ENCODE measurements at regions not wholly inside any gene's neighbourhood (a gene's known extent, or its start where the extent isn't known, plus 50 kb on each side); places are given as distances from the start of the nearest gene placed in this dataset.

GRCh38 chr2:83757329-83757728 lies 701.8 kb downstream of the SUCLG1 start:
- Mint-ChIP-seq H3K36me3 (peaks cover 0 to 4% of the 10 kb centered on the region in 2 donors), H3K4me1 (no peaks in the 10 kb centered on the region), H3K4me3 (no peak overlapping the region), H3K27ac (no peak overlapping the region), H3K27me3 (no peaks in the 10 kb centered on the region), H3K9me3 (peaks cover 0 to 20% (median 13%) of the 10 kb centered on the region in 7 donors)
- ATAC-seq (ENCODE audit: low read depth in 2 of 2) = no peak
- DNase-seq = no peak

DNA sequence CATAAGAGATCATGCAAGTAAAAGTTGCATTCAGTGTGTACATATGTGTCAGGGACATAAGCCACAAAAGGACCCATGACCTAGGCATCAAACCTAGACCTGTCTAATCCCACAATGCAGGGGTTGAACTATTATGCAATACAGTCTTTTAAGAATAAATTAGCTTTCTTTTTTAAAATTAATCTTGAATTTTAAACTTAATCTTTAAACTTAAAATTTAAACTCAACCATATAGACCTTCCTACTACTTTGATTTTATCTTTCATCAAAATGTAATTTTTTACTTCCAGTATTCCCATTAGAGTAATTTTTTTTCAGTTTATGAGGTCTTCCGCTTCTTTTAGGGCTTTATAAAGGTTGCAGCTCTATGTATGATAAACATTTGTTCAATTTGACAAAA lies 702.9 kb downstream of the SUCLG1 start:
- DNase-seq = no peak
- H3K27ac Mint-ChIP-seq = peak overlapping the region in 1 of 6 donors; percentile 28
- no peaks in the 10 kb centered on the region for H3K27me3 Mint-ChIP-seq
- no peak for ATAC-seq (ENCODE audit: low read depth in 2 of 2)
- H3K36me3 Mint-ChIP-seq = peaks cover 0 to 4% of the 10 kb centered on the region in 2 donors
- peaks cover 0 to 18% (median 11%) of the 10 kb centered on the region in 7 donors for H3K9me3 Mint-ChIP-seq
- H3K4me3 Mint-ChIP-seq = no peak overlapping the region
- H3K4me1 Mint-ChIP-seq = no peaks in the 10 kb centered on the region

- Mint-ChIP-seq H3K9me3 (peaks cover 0 to 8% (median 5%) of the 10 kb centered on the region in 7 donors), H3K27ac (no peak overlapping the region), H3K27me3 (no peaks in the 10 kb centered on the region), H3K4me1 (no peaks in the 10 kb centered on the region), H3K36me3 (no peaks in the 10 kb centered on the region), H3K4me3 (no peak overlapping the region)
- ATAC-seq (ENCODE audit: low read depth in 2 of 2) (no peak), DNase-seq (no peak)
Observed at GRCh38 chr2:83747141-83747540, 711.9 kb downstream of the SUCLG1 start.

- Mint-ChIP-seq H3K27me3 (no peaks in the 10 kb centered on the region), H3K9me3 (peaks cover 7 to 22% (median 13%) of the 10 kb centered on the region in 7 donors), H3K36me3 (peaks cover 0 to 7% of the 10 kb centered on the region in 2 donors), H3K27ac (no peak overlapping the region), H3K4me1 (no peaks in the 10 kb centered on the region), H3K4me3 (no peak overlapping the region)
- ATAC-seq (ENCODE audit: low read depth in 2 of 2) (no peak), DNase-seq (no peak)
Observed at GRCh38 chr2:83744855-83745254, 714.2 kb downstream of the SUCLG1 start.

DNA sequence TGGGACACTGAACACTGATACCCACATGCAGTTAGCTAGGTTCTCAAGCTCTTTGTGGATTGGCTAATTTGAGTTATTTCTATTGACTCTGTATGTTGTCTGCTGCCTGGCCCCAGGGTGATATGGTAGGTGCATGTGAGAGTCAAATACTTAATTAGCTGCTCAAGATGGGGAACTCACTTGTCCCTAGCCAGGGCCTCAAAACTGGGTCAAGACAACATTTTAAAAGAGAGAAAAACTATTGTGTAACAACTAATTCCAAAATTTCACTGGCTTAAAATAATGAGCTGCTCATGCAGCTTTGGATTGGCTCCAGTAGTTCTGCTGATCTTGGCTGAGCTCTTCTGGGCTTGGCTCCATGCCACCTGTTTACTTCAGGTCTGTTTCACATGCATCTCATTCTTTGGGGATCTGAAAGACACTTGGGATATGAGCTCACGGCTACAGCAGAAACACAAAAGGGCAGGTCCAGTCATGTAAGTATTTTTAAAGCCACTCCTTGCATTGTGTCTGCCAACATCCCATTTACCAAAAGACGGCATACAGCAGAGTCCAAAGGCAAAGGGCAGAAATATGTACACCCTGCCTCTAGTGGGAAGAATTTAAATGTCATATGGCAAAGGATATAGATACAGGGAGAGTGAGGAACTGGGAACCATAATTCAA lies 716.8 kb downstream of the SUCLG1 start:
- Mint-ChIP-seq H3K4me1 (no peaks in the 10 kb centered on the region), H3K27me3 (no peaks in the 10 kb centered on the region)

DNA sequence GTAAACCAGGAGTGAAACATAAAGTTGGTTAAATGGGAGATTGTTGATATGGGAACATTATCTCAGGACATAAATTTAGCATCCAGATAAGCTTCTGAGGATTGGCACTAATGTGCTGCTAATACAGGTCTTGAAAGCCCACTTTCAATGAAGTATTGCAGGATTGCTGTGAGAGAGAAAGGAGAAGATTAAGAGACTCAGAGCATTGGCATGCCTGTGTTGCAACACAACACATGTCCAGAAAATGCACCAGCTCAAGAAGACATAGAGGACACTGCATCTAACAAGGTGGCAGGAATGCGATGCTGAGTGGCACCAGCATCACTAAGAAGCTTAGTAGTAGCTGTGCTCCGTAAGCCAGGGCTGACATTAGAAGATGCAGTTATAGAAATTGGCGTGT lies 728.9 kb downstream of the SUCLG1 start:
- H3K4me1 Mint-ChIP-seq = no peaks in the 10 kb centered on the region
- H3K27me3 Mint-ChIP-seq = no peaks in the 10 kb centered on the region
- DNase-seq = no peak
- no peak overlapping the region for H3K4me3 Mint-ChIP-seq
- ATAC-seq (ENCODE audit: low read depth in 2 of 2) = no peak
- H3K27ac Mint-ChIP-seq = no peak overlapping the region
- no peaks in the 10 kb centered on the region for H3K36me3 Mint-ChIP-seq
- H3K9me3 Mint-ChIP-seq = peaks cover 0 to 17% (median 2%) of the 10 kb centered on the region in 7 donors

More for the DNA sequence above, 716.8 kb downstream of the SUCLG1 start:
- Mint-ChIP-seq H3K9me3 (peaks cover 7 to 20% (median 14%) of the 10 kb centered on the region in 7 donors), H3K27ac (no peak overlapping the region), H3K36me3 (peaks cover 0 to 7% of the 10 kb centered on the region in 2 donors), H3K4me3 (no peak overlapping the region)
- DNase-seq (no peak), ATAC-seq (ENCODE audit: low read depth in 2 of 2) (no peak)

GRCh38 chr2:83725735-83726134 lies 733.3 kb downstream of the SUCLG1 start:
- H3K36me3 Mint-ChIP-seq = no peaks in the 10 kb centered on the region
- H3K9me3 Mint-ChIP-seq = peaks cover 0 to 16% (median 2%) of the 10 kb centered on the region in 7 donors
- H3K4me3 Mint-ChIP-seq = no peak overlapping the region
- no peak for DNase-seq
- ATAC-seq (ENCODE audit: low read depth in 2 of 2) = no peak
- peak overlapping the region in 1 of 6 donors; percentile 6 for H3K27ac Mint-ChIP-seq
- H3K4me1 Mint-ChIP-seq = no peaks in the 10 kb centered on the region
- H3K27me3 Mint-ChIP-seq = no peaks in the 10 kb centered on the region

- no peak for ATAC-seq (ENCODE audit: low read depth in 2 of 2)
- H3K27me3 Mint-ChIP-seq = no peaks in the 10 kb centered on the region
Observed at GRCh38 chr2:83705146-83705545, 753.9 kb downstream of the SUCLG1 start.

DNA sequence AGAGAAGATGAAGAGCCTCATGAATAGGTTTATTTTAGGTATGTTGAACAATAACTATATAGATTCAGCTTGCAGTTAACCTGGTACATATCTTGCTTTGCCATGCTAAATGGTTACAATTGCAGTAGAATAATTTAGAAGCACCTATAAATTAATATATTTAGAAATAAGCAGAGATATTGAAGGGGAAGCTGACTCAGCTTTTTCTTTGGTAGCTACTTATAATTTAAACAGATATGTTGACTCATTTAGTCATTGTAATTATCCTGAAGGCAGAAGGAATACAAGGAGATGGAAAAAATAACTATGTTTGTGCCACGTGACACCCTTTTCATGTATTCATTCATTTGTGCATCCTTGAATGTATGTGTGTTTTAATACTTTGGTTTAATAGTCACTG lies 755.5 kb downstream of the SUCLG1 start:
- DNase-seq (no peak), ATAC-seq (ENCODE audit: low read depth in 2 of 2) (no peak)
- Mint-ChIP-seq H3K27me3 (no peaks in the 10 kb centered on the region), H3K4me1 (no peaks in the 10 kb centered on the region), H3K27ac (no peak overlapping the region), H3K36me3 (no peaks in the 10 kb centered on the region), H3K4me3 (no peak overlapping the region), H3K9me3 (peaks cover 0 to 8% (median 0%) of the 10 kb centered on the region in 7 donors)

More at GRCh38 chr2:83705146-83705545, 753.9 kb downstream of the SUCLG1 start:
- Mint-ChIP-seq H3K27ac (no peak overlapping the region), H3K4me1 (no peaks in the 10 kb centered on the region), H3K9me3 (peaks cover 0 to 7% (median 0%) of the 10 kb centered on the region in 7 donors), H3K4me3 (no peak overlapping the region), H3K36me3 (no peaks in the 10 kb centered on the region)
- DNase-seq = no peak

DNA sequence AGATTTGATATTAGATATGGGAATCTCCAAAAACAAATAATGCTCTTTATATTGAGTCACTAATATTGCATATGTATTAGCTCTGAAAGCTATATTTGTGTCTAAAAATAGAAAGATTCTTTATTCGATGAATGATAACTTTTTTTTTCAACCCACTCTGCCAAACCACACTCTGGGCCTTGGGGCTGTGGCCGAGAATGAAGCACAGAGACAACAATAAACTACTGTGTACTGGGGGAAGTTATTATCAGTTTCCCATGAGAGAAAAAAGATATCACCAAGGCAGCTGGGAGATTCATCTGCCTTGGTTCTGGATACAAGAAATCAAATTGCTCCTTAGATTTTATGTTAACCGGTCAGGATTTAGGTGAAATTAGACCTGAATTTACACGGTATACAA lies 762.2 kb downstream of the SUCLG1 start:
- Mint-ChIP-seq H3K4me3 (no peak overlapping the region), H3K9me3 (peaks cover 1 to 6% (median 4%) of the 10 kb centered on the region in 7 donors), H3K4me1 (no peaks in the 10 kb centered on the region), H3K27ac (no peak overlapping the region), H3K36me3 (no peaks in the 10 kb centered on the region), H3K27me3 (no peaks in the 10 kb centered on the region)
- ATAC-seq (ENCODE audit: low read depth in 2 of 2) (no peak), DNase-seq (no peak)

- no peak overlapping the region for H3K4me3 Mint-ChIP-seq
- peaks cover 1 to 6% (median 4%) of the 10 kb centered on the region in 7 donors for H3K9me3 Mint-ChIP-seq
- H3K27ac Mint-ChIP-seq = no peak overlapping the region
- DNase-seq = no peak
- ATAC-seq (ENCODE audit: low read depth in 2 of 2) = no peak
- no peaks in the 10 kb centered on the region for H3K27me3 Mint-ChIP-seq
- H3K4me1 Mint-ChIP-seq = no peaks in the 10 kb centered on the region
- no peaks in the 10 kb centered on the region for H3K36me3 Mint-ChIP-seq
Observed at GRCh38 chr2:83695530-83695929, 763.5 kb downstream of the SUCLG1 start.

GRCh38 chr2:83695037-83695436 lies 764.0 kb downstream of the SUCLG1 start:
- Mint-ChIP-seq H3K36me3 (no peaks in the 10 kb centered on the region), H3K4me3 (no peak overlapping the region), H3K4me1 (no peaks in the 10 kb centered on the region), H3K27me3 (no peaks in the 10 kb centered on the region), H3K9me3 (peaks cover 1 to 6% (median 4%) of the 10 kb centered on the region in 7 donors), H3K27ac (no peak overlapping the region)
- ATAC-seq (ENCODE audit: low read depth in 2 of 2) = no peak
- no peak for DNase-seq

DNA sequence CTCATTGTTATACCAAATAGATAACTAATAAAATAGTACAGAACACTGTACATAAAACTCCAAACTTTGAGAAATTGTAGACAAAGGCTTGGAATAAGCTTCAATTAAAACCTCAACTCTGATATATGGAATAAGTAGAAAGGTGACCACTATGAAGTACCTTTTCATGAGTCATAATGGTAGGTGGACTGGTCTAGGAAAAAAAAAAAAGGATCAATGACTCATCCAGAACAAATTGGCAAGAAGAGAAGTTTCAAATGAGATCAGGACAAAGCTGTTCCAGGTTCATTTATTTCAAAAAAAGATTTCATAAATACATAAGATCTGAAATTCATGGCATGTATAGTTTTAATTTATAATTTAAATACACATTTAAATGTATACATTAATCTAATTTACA lies 769.7 kb downstream of the SUCLG1 start:
- H3K4me1 Mint-ChIP-seq = no peaks in the 10 kb centered on the region
- peaks cover 0 to 6% (median 3%) of the 10 kb centered on the region in 7 donors for H3K9me3 Mint-ChIP-seq
- ATAC-seq (ENCODE audit: low read depth in 2 of 2) = no peak
- DNase-seq = no peak
- no peaks in the 10 kb centered on the region for H3K27me3 Mint-ChIP-seq
- no peak overlapping the region for H3K4me3 Mint-ChIP-seq
- no peaks in the 10 kb centered on the region for H3K36me3 Mint-ChIP-seq
- H3K27ac Mint-ChIP-seq = no peak overlapping the region

DNA sequence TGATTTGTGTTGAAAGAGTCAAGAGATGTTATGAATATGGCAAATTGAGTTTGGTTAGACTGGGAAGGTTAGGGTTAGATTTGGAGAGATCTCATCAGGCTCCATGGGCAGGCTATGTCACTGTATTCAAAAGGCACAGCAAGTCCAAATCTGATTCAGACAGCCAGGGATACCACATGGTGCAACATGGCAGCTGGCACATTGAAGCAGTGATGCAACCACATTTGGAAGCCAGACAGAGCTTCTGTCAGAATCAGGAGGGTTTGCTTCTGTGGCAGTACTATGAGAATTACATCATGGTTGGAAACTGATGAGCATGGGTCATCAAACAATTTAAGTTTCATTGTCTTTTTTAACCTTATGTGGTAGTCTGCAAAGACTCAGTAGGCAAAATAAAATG lies 772.2 kb downstream of the SUCLG1 start:
- peaks cover 0 to 2% (median 0%) of the 10 kb centered on the region in 7 donors for H3K9me3 Mint-ChIP-seq
- H3K27me3 Mint-ChIP-seq = no peaks in the 10 kb centered on the region
- no peak overlapping the region for H3K4me3 Mint-ChIP-seq
- DNase-seq = no peak
- no peak for ATAC-seq (ENCODE audit: low read depth in 2 of 2)
- no peak overlapping the region for H3K27ac Mint-ChIP-seq
- no peaks in the 10 kb centered on the region for H3K36me3 Mint-ChIP-seq
- no peaks in the 10 kb centered on the region for H3K4me1 Mint-ChIP-seq

Data from naive B cell (primary cell).